ENCODE measurements at regions not wholly inside any gene's neighbourhood (a gene's known extent, or its start where the extent isn't known, plus 50 kb on each side); places are given as distances from the start of the nearest gene placed in this dataset.

GRCh38 chr11:92300876-92301275, 76.3 kb downstream of the FAT3 start:
- TF ChIP-seq CTCF (conservative IDR thresholded peaks at IDR 0.05 in 1 of 2, IDR thresholded peaks at IDR 0.05 in 1 of 2; ENCODE audit: extremely low read depth in 1 of 2, insufficient read depth in 1 of 2, low read depth in 1 of 2, low read length in 2 of 2) (no peak), EZH2 (IDR thresholded peaks at IDR 0.05; ENCODE audit: borderline replicate concordance, low read length) (no peak)
